ENCODE measurements at regions not wholly inside any gene's neighbourhood (a gene's known extent, or its start where the extent isn't known, plus 50 kb on each side); places are given as distances from the start of the nearest gene placed in this dataset.

- Histone ChIP-seq H3K36me3 (ENCODE audit: insufficient read depth, low read length) (no peaks in the 10 kb centered on the region), H3K27ac (no peak overlapping the region), H3K9ac (ENCODE audit: insufficient read length) (no peak overlapping the region), H3K9me3 (ENCODE audit: low read depth, low read length) (no peaks in the 10 kb centered on the region), H3K4me3 (no peak overlapping the region)
- TF ChIP-seq POLR2AphosphoS5 (IDR thresholded peaks at IDR 0.05; ENCODE audit: borderline replicate concordance, low read depth, low read length) (no peak), FOXP2 (optimal IDR thresholded peaks at IDR 0.05; ENCODE audit: control extremely low read depth, extremely low read length, insufficient read depth) (no peak), EZH2 (IDR thresholded peaks at IDR 0.05) (no peak)
- DNase-seq (ENCODE audit: low read depth, low spot score), result no peak
Measured at GRCh38 chr2:198953328-198953727, 504.4 kb downstream of the SATB2 start.

- TF ChIP-seq EZH2 (IDR thresholded peaks at IDR 0.05) (no peak), POLR2AphosphoS5 (IDR thresholded peaks at IDR 0.05; ENCODE audit: borderline replicate concordance, low read depth, low read length) (no peak), FOXP2 (optimal IDR thresholded peaks at IDR 0.05; ENCODE audit: control extremely low read depth, extremely low read length, insufficient read depth) (no peak)
- DNase-seq (ENCODE audit: low read depth, low spot score), result no peak
- H3K9me3 ChIP-seq (ENCODE audit: low read depth, low read length), result no peaks in the 10 kb centered on the region
- no peak overlapping the region for H3K27ac ChIP-seq
- no peak overlapping the region for H3K4me3 ChIP-seq
- no peak overlapping the region for H3K9ac ChIP-seq (ENCODE audit: insufficient read length)
- H3K36me3 ChIP-seq (ENCODE audit: insufficient read depth, low read length), result no peaks in the 10 kb centered on the region
Measured at GRCh38 chr2:198950803-198951202, 506.9 kb downstream of the SATB2 start.

- Histone ChIP-seq H3K27ac (no peak overlapping the region), H3K9ac (ENCODE audit: insufficient read length) (no peak overlapping the region), H3K36me3 (ENCODE audit: insufficient read depth, low read length) (no peaks in the 10 kb centered on the region), H3K9me3 (ENCODE audit: low read depth, low read length) (no peaks in the 10 kb centered on the region), H3K4me3 (no peak overlapping the region)
- no peak for DNase-seq (ENCODE audit: low read depth, low spot score)
- TF ChIP-seq EZH2 (IDR thresholded peaks at IDR 0.05), result no peak
Measured at GRCh38 chr2:198945496-198945895, 512.2 kb downstream of the SATB2 start.

- no peak for DNase-seq (ENCODE audit: low read depth, low spot score)
- H3K9ac ChIP-seq (ENCODE audit: insufficient read length), result no peak overlapping the region
- H3K4me3 ChIP-seq, result no peak overlapping the region
- H3K27ac ChIP-seq, result no peak overlapping the region
- no peaks in the 10 kb centered on the region for H3K9me3 ChIP-seq (ENCODE audit: low read depth, low read length)
- TF ChIP-seq FOXP2 (optimal IDR thresholded peaks at IDR 0.05; ENCODE audit: control extremely low read depth, extremely low read length, insufficient read depth), result no peak
- no peaks in the 10 kb centered on the region for H3K36me3 ChIP-seq (ENCODE audit: insufficient read depth, low read length)
Measured at GRCh38 chr2:198930170-198930569, 527.6 kb downstream of the SATB2 start.

GRCh38 chr2:198928026-198928425, 529.7 kb downstream of the SATB2 start:
- H3K9ac ChIP-seq (ENCODE audit: insufficient read length), result no peak overlapping the region
- H3K27ac ChIP-seq, result no peak overlapping the region

GRCh38 chr2:198917926-198918720, 539.6 kb downstream of the SATB2 start:
- H3K9ac ChIP-seq (ENCODE audit: insufficient read length), result no peak overlapping the region
- no peak for TF ChIP-seq FOXP2 (optimal IDR thresholded peaks at IDR 0.05; ENCODE audit: control extremely low read depth, extremely low read length, insufficient read depth)

More at GRCh38 chr2:198928026-198928425, 529.7 kb downstream of the SATB2 start:
- no peak for TF ChIP-seq FOXP2 (optimal IDR thresholded peaks at IDR 0.05; ENCODE audit: control extremely low read depth, extremely low read length, insufficient read depth)
- no peak for TF ChIP-seq POLR2AphosphoS5 (IDR thresholded peaks at IDR 0.05; ENCODE audit: borderline replicate concordance, low read depth, low read length)
- no peak for TF ChIP-seq EZH2 (IDR thresholded peaks at IDR 0.05)
- H3K9me3 ChIP-seq (ENCODE audit: low read depth, low read length), result no peaks in the 10 kb centered on the region
- no peaks in the 10 kb centered on the region for H3K36me3 ChIP-seq (ENCODE audit: insufficient read depth, low read length)
- DNase-seq (ENCODE audit: low read depth, low spot score), result no peak
- no peak overlapping the region for H3K4me3 ChIP-seq

GRCh38 chr2:198917275-198917674, 540.5 kb downstream of the SATB2 start:
- no peak overlapping the region for H3K27ac ChIP-seq

More at GRCh38 chr2:198917926-198918720, 539.6 kb downstream of the SATB2 start:
- DNase-seq (ENCODE audit: low read depth, low spot score), result no peak
- Histone ChIP-seq H3K9me3 (ENCODE audit: low read depth, low read length) (no peaks in the 10 kb centered on the region), H3K27ac (no peak overlapping the region), H3K36me3 (ENCODE audit: insufficient read depth, low read length) (no peaks in the 10 kb centered on the region), H3K4me3 (no peak overlapping the region)

GRCh38 chr2:198916548-198917080, 541.1 kb downstream of the SATB2 start:
- Histone ChIP-seq H3K9ac (ENCODE audit: insufficient read length) (no peak overlapping the region), H3K27ac (no peak overlapping the region), H3K4me3 (no peak overlapping the region), H3K36me3 (ENCODE audit: insufficient read depth, low read length) (no peaks in the 10 kb centered on the region), H3K9me3 (ENCODE audit: low read depth, low read length) (no peaks in the 10 kb centered on the region)
- no peak for DNase-seq (ENCODE audit: low read depth, low spot score)
- TF ChIP-seq POLR2AphosphoS5 (IDR thresholded peaks at IDR 0.05; ENCODE audit: borderline replicate concordance, low read depth, low read length), result no peak
- no peak for TF ChIP-seq FOXP2 (optimal IDR thresholded peaks at IDR 0.05; ENCODE audit: control extremely low read depth, extremely low read length, insufficient read depth)
- no peak for TF ChIP-seq EZH2 (IDR thresholded peaks at IDR 0.05)

More at GRCh38 chr2:198917275-198917674, 540.5 kb downstream of the SATB2 start:
- DNase-seq (ENCODE audit: low read depth, low spot score), result no peak
- TF ChIP-seq EZH2 (IDR thresholded peaks at IDR 0.05) (no peak), POLR2AphosphoS5 (IDR thresholded peaks at IDR 0.05; ENCODE audit: borderline replicate concordance, low read depth, low read length) (no peak), FOXP2 (optimal IDR thresholded peaks at IDR 0.05; ENCODE audit: control extremely low read depth, extremely low read length, insufficient read depth) (no peak)
- no peak overlapping the region for H3K9ac ChIP-seq (ENCODE audit: insufficient read length)
- H3K4me3 ChIP-seq, result no peak overlapping the region
- H3K36me3 ChIP-seq (ENCODE audit: insufficient read depth, low read length), result no peaks in the 10 kb centered on the region
- H3K9me3 ChIP-seq (ENCODE audit: low read depth, low read length), result no peaks in the 10 kb centered on the region
